HG03432 (cell line): ENCODE measurements at regions not wholly inside any gene's neighbourhood (a gene's known extent, or its start where the extent isn't known, plus 50 kb on each side); places are given as distances from the start of the nearest gene placed in this dataset.
"Not testable (repeated sequence)": the region's sequence is repeated elsewhere in the genome, so short reads cannot be mapped to it uniquely, and the experiment has no call there.

ENCODE experiments used
- ATAC-seq: cut with Tn5 transposase; IDR thresholded peaks from one replicate; pipeline ENCODE4 v1.9.1; 2021; ENCODE audit warnings: mild to moderate bottlenecking, moderate library complexity; ENCODE audit not compliant: unreplicated experiment

GRCh38 chr3:166842784-166843183 lies 537.3 kb downstream of the ZBBX start:
- not testable (repeated sequence) for ATAC-seq

GRCh38 chr3:166837535-166837934 lies 542.6 kb downstream of the ZBBX start:
- peak; percentile 85 for ATAC-seq

GRCh38 chr3:166836836-166837235 lies 543.3 kb downstream of the ZBBX start:
- no peak for ATAC-seq

- ATAC-seq = no peak
Observed at GRCh38 chr3:166829896-166830295, 550.2 kb downstream of the ZBBX start.

- no peak for ATAC-seq
Observed at GRCh38 chr3:166818464-166818863, 561.6 kb downstream of the ZBBX start.

- ATAC-seq = not testable (repeated sequence)
Observed at GRCh38 chr3:166817269-166817668, 562.8 kb downstream of the ZBBX start.

GRCh38 chr3:166810741-166811445 lies 569.2 kb downstream of the ZBBX start:
- ATAC-seq = no peak

GRCh38 chr3:166809520-166809919 lies 570.6 kb downstream of the ZBBX start:
- ATAC-seq = no peak

- ATAC-seq = no peak
Observed at GRCh38 chr3:166788936-166789335, 591.2 kb downstream of the ZBBX start.

GRCh38 chr3:166785876-166786275 lies 594.2 kb downstream of the ZBBX start:
- no peak for ATAC-seq

- no peak for ATAC-seq
Observed at GRCh38 chr3:166783206-166783605, 596.9 kb downstream of the ZBBX start.

GRCh38 chr3:166764698-166765318 lies 615.3 kb downstream of the ZBBX start:
- no peak for ATAC-seq

GRCh38 chr3:166759736-166760513 lies 620.2 kb downstream of the ZBBX start:
- no peak for ATAC-seq

- no peak for ATAC-seq
Observed at GRCh38 chr3:166752214-166752613, 627.9 kb downstream of the ZBBX start.

GRCh38 chr3:166743481-166744134 lies 636.5 kb downstream of the ZBBX start:
- ATAC-seq = no peak

GRCh38 chr3:166734734-166735133 lies 645.4 kb downstream of the ZBBX start:
- no peak for ATAC-seq

- no peak for ATAC-seq
Observed at GRCh38 chr3:166731701-166732100, 648.4 kb downstream of the ZBBX start.

GRCh38 chr3:166721466-166721865 lies 658.6 kb downstream of the ZBBX start:
- no peak for ATAC-seq

- ATAC-seq = no peak
Observed at GRCh38 chr3:166714206-166714605, 665.9 kb downstream of the ZBBX start.

- no peak for ATAC-seq
Observed at GRCh38 chr3:166713787-166714186, 666.3 kb downstream of the ZBBX start.

GRCh38 chr3:166706094-166706493 lies 674.0 kb downstream of the ZBBX start:
- no peak for ATAC-seq
